GM19324 (cell line): ENCODE measurements at regions not wholly inside any gene's neighbourhood (a gene's known extent, or its start where the extent isn't known, plus 50 kb on each side); places are given as distances from the start of the nearest gene placed in this dataset.

Experiments used
- ATAC-seq: cut with Tn5 transposase; IDR thresholded peaks from one replicate; pipeline ENCODE4 v1.9.1; 2021; ENCODE audit warnings: mild to moderate bottlenecking, moderate library complexity; ENCODE audit not compliant: unreplicated experiment, low FRiP score

GRCh38 chr10:123399276-123399839 is 245.2 kb downstream of the BUB3 start:
- ATAC-seq = no peak

GRCh38 chr10:123402021-123402420 is 247.8 kb downstream of the BUB3 start:
- no peak for ATAC-seq

- peak; percentile 85 for ATAC-seq
Observed at GRCh38 chr10:123402656-123403055, 248.5 kb downstream of the BUB3 start.

- ATAC-seq = no peak
Observed at GRCh38 chr10:123404357-123404756, 250.2 kb downstream of the BUB3 start.

- ATAC-seq = no peak
Observed at GRCh38 chr10:123408660-123409059, 254.5 kb downstream of the BUB3 start.

GRCh38 chr10:123409426-123409825 is 255.2 kb downstream of the BUB3 start:
- ATAC-seq = no peak

GRCh38 chr10:123409884-123410283 is 255.7 kb downstream of the BUB3 start:
- ATAC-seq = no peak

GRCh38 chr10:123413353-123413752 is 252.8 kb upstream of the GPR26 start:
- no peak for ATAC-seq

GRCh38 chr10:123415523-123415922 is 250.6 kb upstream of the GPR26 start:
- ATAC-seq = no peak

GRCh38 chr10:123417414-123417813 is 248.7 kb upstream of the GPR26 start:
- ATAC-seq = no peak

- ATAC-seq = no peak
Observed at GRCh38 chr10:123421461-123421860, 244.7 kb upstream of the GPR26 start.

GRCh38 chr10:123422261-123422660 is 243.9 kb upstream of the GPR26 start:
- ATAC-seq = no peak

GRCh38 chr10:123424537-123424936 is 241.6 kb upstream of the GPR26 start:
- no peak for ATAC-seq

GRCh38 chr10:123425680-123426079 is 240.5 kb upstream of the GPR26 start:
- ATAC-seq = no peak

GRCh38 chr10:123427165-123427786 is 238.9 kb upstream of the GPR26 start:
- ATAC-seq = no peak

GRCh38 chr10:123428391-123428790 is 237.8 kb upstream of the GPR26 start:
- ATAC-seq = no peak

- no peak for ATAC-seq
Observed at GRCh38 chr10:123429706-123430221, 236.4 kb upstream of the GPR26 start.

GRCh38 chr10:123433539-123433938 is 232.6 kb upstream of the GPR26 start:
- no peak for ATAC-seq

GRCh38 chr10:123434435-123435039 is 231.6 kb upstream of the GPR26 start:
- ATAC-seq = no peak

- peak; percentile 93 for ATAC-seq
Observed at GRCh38 chr10:123442901-123443300, 223.3 kb upstream of the GPR26 start.

GRCh38 chr10:123443924-123444323 is 222.2 kb upstream of the GPR26 start:
- ATAC-seq = no peak

- no peak for ATAC-seq
Observed at GRCh38 chr10:123445261-123445775, 220.8 kb upstream of the GPR26 start.
